HG02981 (cell line): ENCODE measurements at regions not wholly inside any gene's neighbourhood (a gene's known extent, or its start where the extent isn't known, plus 50 kb on each side); places are given as distances from the start of the nearest gene placed in this dataset.
A peak's percentile ranks its signal among the peaks of the same experiment; 100 is the strongest.

Source experiments
- ATAC-seq: cut with Tn5 transposase; IDR thresholded peaks from one replicate; pipeline ENCODE4 v1.9.1; 2021; ENCODE audit warnings: mild to moderate bottlenecking, moderate library complexity; ENCODE audit not compliant: unreplicated experiment

GRCh38 chr13:107866941-107867623, 348.3 kb downstream of the LIG4 start:
- no peak for ATAC-seq

- ATAC-seq = no peak
Measured at GRCh38 chr13:107866032-107866940, 349.1 kb downstream of the LIG4 start.

GRCh38 chr13:107865643-107866031, 349.7 kb downstream of the LIG4 start:
- no peak for ATAC-seq

GRCh38 chr13:107865318-107865575, 350.1 kb downstream of the LIG4 start:
- no peak for ATAC-seq

GRCh38 chr13:107864543-107865317, 350.6 kb downstream of the LIG4 start:
- ATAC-seq = no peak

- ATAC-seq = no peak
Measured at GRCh38 chr13:107860284-107860683, 355.1 kb downstream of the LIG4 start.

GRCh38 chr13:107854880-107855279, 360.5 kb downstream of the LIG4 start:
- ATAC-seq = no peak

GRCh38 chr13:107852072-107852471, 363.3 kb downstream of the LIG4 start:
- ATAC-seq = no peak

- no peak for ATAC-seq
Measured at GRCh38 chr13:107851670-107852069, 363.7 kb downstream of the LIG4 start.

- no peak for ATAC-seq
Measured at GRCh38 chr13:107847406-107847805, 367.9 kb downstream of the LIG4 start.

GRCh38 chr13:107846642-107847041, 368.7 kb downstream of the LIG4 start:
- no peak for ATAC-seq

- ATAC-seq = no peak
Measured at GRCh38 chr13:107845911-107846310, 369.4 kb downstream of the LIG4 start.

GRCh38 chr13:107843681-107844080, 371.7 kb downstream of the LIG4 start:
- no peak for ATAC-seq

- no peak for ATAC-seq
Measured at GRCh38 chr13:107843281-107843680, 372.1 kb downstream of the LIG4 start.

GRCh38 chr13:107842562-107843180, 372.7 kb downstream of the LIG4 start:
- no peak for ATAC-seq

GRCh38 chr13:107838588-107839161, 376.7 kb downstream of the LIG4 start:
- no peak for ATAC-seq

GRCh38 chr13:107836685-107837084, 378.7 kb downstream of the LIG4 start:
- no peak for ATAC-seq

GRCh38 chr13:107835339-107836018, 379.9 kb downstream of the LIG4 start:
- peak; percentile 96 for ATAC-seq

- no peak for ATAC-seq
Measured at GRCh38 chr13:107834717-107835116, 380.6 kb downstream of the LIG4 start.

- ATAC-seq = no peak
Measured at GRCh38 chr13:107834281-107834680, 381.1 kb downstream of the LIG4 start.
